Activated naive CD4-positive, alpha-beta T cell treated with anti-CD3 and anti-CD28 coated beads, Interleukin-2, amount 50 U/mL, for 16 hours (primary cell): ENCODE measurements at regions not wholly inside any gene's neighbourhood (a gene's known extent, or its start where the extent isn't known, plus 50 kb on each side); places are given as distances from the start of the nearest gene placed in this dataset.

Source experiments
- DNase-seq: peaks from one replicate; pipeline ENCODE4 v3.0.0-alpha.2; 2020

- no peak for DNase-seq
Observed at GRCh38 chr13:59477011-59477410, 686.7 kb downstream of the DIAPH3 start.

GRCh38 chr13:59478908-59479307 is 684.8 kb downstream of the DIAPH3 start:
- DNase-seq = no peak

GRCh38 chr13:59479629-59480028 is 684.1 kb downstream of the DIAPH3 start:
- DNase-seq = no peak

GRCh38 chr13:59480396-59481259 is 683.1 kb downstream of the DIAPH3 start:
- no peak for DNase-seq

GRCh38 chr13:59483501-59484145 is 680.1 kb downstream of the DIAPH3 start:
- DNase-seq = no peak

GRCh38 chr13:59487883-59488282 is 675.8 kb downstream of the DIAPH3 start:
- DNase-seq = no peak

GRCh38 chr13:59488436-59488835 is 675.3 kb downstream of the DIAPH3 start:
- DNase-seq = no peak

- no peak for DNase-seq
Observed at GRCh38 chr13:59490651-59491050, 673.1 kb downstream of the DIAPH3 start.

GRCh38 chr13:59492030-59492636 is 671.6 kb downstream of the DIAPH3 start:
- no peak for DNase-seq

GRCh38 chr13:59493436-59493965 is 670.2 kb downstream of the DIAPH3 start:
- DNase-seq = no peak

- no peak for DNase-seq
Observed at GRCh38 chr13:59494151-59494550, 669.6 kb downstream of the DIAPH3 start.

- no peak for DNase-seq
Observed at GRCh38 chr13:59494560-59494970, 669.2 kb downstream of the DIAPH3 start.

- DNase-seq = no peak
Observed at GRCh38 chr13:59495299-59495698, 668.4 kb downstream of the DIAPH3 start.

- DNase-seq = no peak
Observed at GRCh38 chr13:59495936-59496512, 667.7 kb downstream of the DIAPH3 start.

- no peak for DNase-seq
Observed at GRCh38 chr13:59497621-59498247, 666.0 kb downstream of the DIAPH3 start.

GRCh38 chr13:59501004-59501403 is 662.7 kb downstream of the DIAPH3 start:
- no peak for DNase-seq

GRCh38 chr13:59504407-59504806 is 659.3 kb downstream of the DIAPH3 start:
- no peak for DNase-seq

- DNase-seq = no peak
Observed at GRCh38 chr13:59510386-59510785, 653.3 kb downstream of the DIAPH3 start.

GRCh38 chr13:59513686-59514085 is 650.0 kb downstream of the DIAPH3 start:
- DNase-seq = no peak

GRCh38 chr13:59514316-59514715 is 649.4 kb downstream of the DIAPH3 start:
- no peak for DNase-seq

GRCh38 chr13:59519819-59520218 is 643.9 kb downstream of the DIAPH3 start:
- DNase-seq = no peak

- DNase-seq = no peak
Observed at GRCh38 chr13:59521549-59521948, 642.2 kb downstream of the DIAPH3 start.

GRCh38 chr13:59522652-59523051 is 641.1 kb downstream of the DIAPH3 start:
- DNase-seq = no peak
